ENCODE measurements at regions not wholly inside any gene's neighbourhood (a gene's known extent, or its start where the extent isn't known, plus 50 kb on each side); places are given as distances from the start of the nearest gene placed in this dataset.

DNA sequence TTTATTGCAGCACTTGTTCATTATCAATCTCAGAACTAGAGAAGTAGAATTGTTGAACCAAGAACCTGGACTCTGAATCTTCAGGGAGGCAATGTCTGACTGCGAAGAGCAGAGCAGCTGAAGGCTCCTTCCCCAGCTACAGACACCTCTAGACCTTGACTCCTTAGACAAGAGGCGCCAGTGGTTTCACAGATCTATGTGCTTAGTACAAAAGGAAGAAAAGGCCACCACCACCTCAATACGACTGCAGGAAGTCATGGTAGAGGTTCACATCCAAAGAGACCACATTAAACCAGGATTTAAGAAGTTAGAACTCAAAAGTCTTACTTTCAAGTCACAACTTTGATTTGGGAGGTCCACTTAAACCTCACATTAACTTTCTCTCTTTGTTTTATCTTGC is 158.1 kb upstream of the VRK2 start:
- TF ChIP-seq ASH2L (IDR thresholded peaks at IDR 0.05; ENCODE audit: low read length) (no peak), NRF1 (IDR thresholded peaks at IDR 0.05; ENCODE audit: low read depth, low read length) (no peak), EP300 (IDR thresholded peaks at IDR 0.05; ENCODE audit: borderline replicate concordance in 1 of 2, low read depth in 2 of 2, low read length in 2 of 2) (no peak), POLR2A (IDR thresholded peaks at IDR 0.05; ENCODE audit: control extremely low read depth in 1 of 2, low read depth in 2 of 2, low read length in 2 of 2) (no peak), EZH2 (IDR thresholded peaks at IDR 0.05; ENCODE audit: low read depth, low read length, severe bottlenecking) (no peak), SRF (IDR thresholded peaks at IDR 0.05; ENCODE audit: low read depth, low read length) (no peak), CBX5 (IDR thresholded peaks at IDR 0.05; ENCODE audit: low read depth, low read length) (no peak), RAD21 (IDR thresholded peaks at IDR 0.05 in 1 of 2, conservative IDR thresholded peaks at IDR 0.05 in 1 of 2; ENCODE audit: low read depth in 2 of 2, low read length in 2 of 2) (no peak), GABPA (IDR thresholded peaks at IDR 0.05; ENCODE audit: borderline replicate concordance, insufficient read depth, low read length) (no peak)
- TF ChIP-seq, protein P1, sequence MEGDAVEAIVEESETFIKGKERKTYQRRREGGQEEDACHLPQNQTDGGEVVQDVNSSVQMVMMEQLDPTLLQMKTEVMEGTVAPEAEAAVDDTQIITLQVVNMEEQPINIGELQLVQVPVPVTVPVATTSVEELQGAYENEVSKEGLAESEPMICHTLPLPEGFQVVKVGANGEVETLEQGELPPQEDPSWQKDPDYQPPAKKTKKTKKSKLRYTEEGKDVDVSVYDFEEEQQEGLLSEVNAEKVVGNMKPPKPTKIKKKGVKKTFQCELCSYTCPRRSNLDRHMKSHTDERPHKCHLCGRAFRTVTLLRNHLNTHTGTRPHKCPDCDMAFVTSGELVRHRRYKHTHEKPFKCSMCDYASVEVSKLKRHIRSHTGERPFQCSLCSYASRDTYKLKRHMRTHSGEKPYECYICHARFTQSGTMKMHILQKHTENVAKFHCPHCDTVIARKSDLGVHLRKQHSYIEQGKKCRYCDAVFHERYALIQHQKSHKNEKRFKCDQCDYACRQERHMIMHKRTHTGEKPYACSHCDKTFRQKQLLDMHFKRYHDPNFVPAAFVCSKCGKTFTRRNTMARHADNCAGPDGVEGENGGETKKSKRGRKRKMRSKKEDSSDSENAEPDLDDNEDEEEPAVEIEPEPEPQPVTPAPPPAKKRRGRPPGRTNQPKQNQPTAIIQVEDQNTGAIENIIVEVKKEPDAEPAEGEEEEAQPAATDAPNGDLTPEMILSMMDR (IDR thresholded peaks at IDR 0.05; ENCODE audit: control extremely low read depth in 1 of 3, insufficient read depth in 1 of 3, low read depth in 1 of 3, low read length in 3 of 3), result no peak

All from H1 (cell line).